ENCODE measurements at regions not wholly inside any gene's neighbourhood (a gene's known extent, or its start where the extent isn't known, plus 50 kb on each side); places are given as distances from the start of the nearest gene placed in this dataset.

GRCh38 chr7:41142904-41143473 lies 559.9 kb downstream of the INHBA start:
- no peak for TF ChIP-seq CTCF (IDR thresholded peaks at IDR 0.05; ENCODE audit: control extremely low read depth, extremely low read depth, low read depth, missing control alignments)
- ChIA-PET POLR2A (no interaction called here), CTCF (interaction anchor here (0.7 to 2.4 kb wide), 2 partner anchors 14 to 27 kb away, joined by 3 to 6 read pairs; no protein-coding TSS in a partner anchor)
- no peak for DNase-seq (ENCODE audit: extremely low spot score)

GRCh38 chr7:41139789-41140188 lies 563.1 kb downstream of the INHBA start:
- ChIA-PET CTCF (interaction anchor here (0.6 kb wide), 1 partner anchor 176 kb away, joined by 3 read pairs; no protein-coding TSS in a partner anchor), POLR2A (no interaction called here)
- DNase-seq (ENCODE audit: extremely low spot score) = no peak
- no peak for TF ChIP-seq CTCF (IDR thresholded peaks at IDR 0.05; ENCODE audit: control extremely low read depth, extremely low read depth, low read depth, missing control alignments)

DNA sequence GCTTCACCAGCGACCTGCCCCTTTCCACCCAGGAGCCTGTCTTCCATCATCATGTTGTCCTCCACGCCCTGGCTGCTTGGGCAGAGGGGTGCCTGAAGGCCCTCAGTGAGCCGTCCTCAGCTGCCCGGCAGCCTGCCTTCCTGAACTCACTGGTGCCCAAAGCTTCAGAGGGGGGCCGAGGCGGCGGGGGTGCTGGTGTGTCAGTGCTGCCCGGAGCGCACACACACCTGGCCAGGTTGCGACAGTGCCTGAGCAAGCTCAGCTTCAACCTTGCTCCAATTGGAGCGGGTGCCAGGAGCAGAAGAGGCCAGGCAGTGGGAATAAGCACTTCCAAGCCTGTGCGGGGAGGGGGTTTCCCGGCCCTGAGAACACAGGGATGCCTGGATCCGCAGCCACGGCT lies 566.3 kb downstream of the INHBA start:
- DNase-seq (ENCODE audit: extremely low spot score) = no peak
- TF ChIP-seq CTCF (IDR thresholded peaks at IDR 0.05; ENCODE audit: control extremely low read depth, extremely low read depth, low read depth, missing control alignments) = no peak
- ChIA-PET POLR2A (no interaction called here), CTCF (interaction anchor here (1.2 kb wide), 1 partner anchor 12 kb away, joined by 3 read pairs; no protein-coding TSS in a partner anchor)

DNA sequence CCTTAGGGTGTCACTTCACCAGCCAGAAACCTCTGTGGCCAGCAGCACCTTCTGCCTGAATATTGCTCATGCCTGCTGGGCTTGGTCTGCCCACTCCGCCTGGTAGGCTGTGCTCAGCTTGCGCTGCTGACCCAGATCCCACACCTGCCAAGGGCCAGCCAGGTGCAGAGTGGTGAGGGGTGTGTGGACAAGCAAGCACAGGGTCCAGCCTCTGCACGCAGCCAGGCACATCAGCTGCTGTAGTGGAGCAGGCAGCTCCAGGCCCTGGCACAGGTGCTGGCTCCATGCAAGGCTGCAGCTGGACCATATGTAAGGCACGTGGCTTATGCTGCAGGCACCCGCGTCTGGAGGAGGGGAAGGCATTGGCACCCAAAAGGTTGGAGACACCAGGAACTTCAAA lies 567.4 kb downstream of the INHBA start:
- CTCF ChIA-PET = interaction anchor here (1.2 kb wide), 1 partner anchor 20 kb away, joined by 3 read pairs; no protein-coding TSS in a partner anchor
- DNase-seq (ENCODE audit: extremely low spot score) = no peak
- POLR2A ChIA-PET = no interaction called here
- no peak for TF ChIP-seq CTCF (IDR thresholded peaks at IDR 0.05; ENCODE audit: control extremely low read depth, extremely low read depth, low read depth, missing control alignments)

- POLR2A ChIA-PET = no interaction called here
- TF ChIP-seq CTCF (IDR thresholded peaks at IDR 0.05; ENCODE audit: control extremely low read depth, extremely low read depth, low read depth, missing control alignments) = no peak
- CTCF ChIA-PET = interaction anchor here (0.8 to 1.5 kb wide), 2 partner anchors 11 to 95 kb away, joined by 3 to 4 read pairs; no protein-coding TSS in a partner anchor
- DNase-seq (ENCODE audit: extremely low spot score) = peak; percentile 34
Observed at GRCh38 chr7:41134300-41135255, 568.3 kb downstream of the INHBA start.

DNA sequence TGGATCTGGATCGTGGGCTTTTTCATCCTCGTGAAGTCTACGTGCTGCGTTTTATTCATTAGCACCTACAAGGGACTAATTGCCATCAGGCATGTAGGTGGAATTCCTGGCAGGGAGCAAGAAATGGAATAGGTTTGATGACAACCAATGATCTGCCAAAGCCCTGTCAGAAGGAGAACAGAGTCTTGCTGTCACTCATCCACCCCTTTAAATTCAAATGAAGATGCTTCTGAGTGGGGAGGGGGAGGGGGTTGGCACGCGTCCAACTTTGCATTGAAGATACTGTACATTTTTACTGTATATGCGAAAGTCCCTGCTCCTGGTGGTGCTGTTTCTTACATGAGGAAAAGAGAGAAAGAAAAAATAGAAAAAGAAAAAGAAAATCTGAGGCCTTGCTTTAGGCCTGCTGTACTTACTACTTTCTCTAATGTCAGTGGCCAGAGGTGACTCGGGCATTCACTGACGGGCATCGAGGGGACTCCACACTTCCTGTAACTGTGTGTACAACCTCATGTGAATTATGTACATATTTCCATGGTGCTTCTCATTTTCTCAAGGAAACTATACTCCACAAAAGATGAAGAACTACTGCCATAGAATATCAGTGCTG lies 569.1 kb downstream of the INHBA start:
- ChIA-PET POLR2A (no interaction called here), CTCF (interaction anchor here (0.8 to 1.5 kb wide), 2 partner anchors 12 to 96 kb away, joined by 3 to 4 read pairs; no protein-coding TSS in a partner anchor)
- no peak for TF ChIP-seq CTCF (IDR thresholded peaks at IDR 0.05; ENCODE audit: control extremely low read depth, extremely low read depth, low read depth, missing control alignments)
- no peak for DNase-seq (ENCODE audit: extremely low spot score)

All from GM10248 (cell line).